ENCODE measurements at regions not wholly inside any gene's neighbourhood (a gene's known extent, or its start where the extent isn't known, plus 50 kb on each side); places are given as distances from the start of the nearest gene placed in this dataset.

DNA sequence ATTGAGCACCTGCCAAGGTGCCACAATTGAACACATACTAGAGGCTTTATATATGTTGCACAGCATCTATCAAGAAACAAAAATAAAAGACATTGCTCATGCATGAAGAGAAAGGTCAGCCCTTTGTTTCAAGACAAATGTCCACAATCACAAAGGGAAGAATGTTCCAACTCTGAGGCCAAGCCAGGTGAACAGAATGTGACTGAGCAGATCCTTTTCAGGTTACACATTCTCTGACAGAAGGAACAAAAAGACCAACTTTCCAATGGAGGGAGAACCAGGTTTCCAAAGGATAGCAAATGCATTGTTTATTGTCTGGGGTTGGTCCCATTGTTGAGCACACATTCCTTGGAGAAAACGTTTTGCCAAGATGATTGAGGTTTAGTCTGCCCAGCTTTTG is 50.2 kb upstream of the FAM174B start:
- DNase-seq (ENCODE audit: insufficient read length, low spot score), result no peak
- TF ChIP-seq POLR2A (IDR thresholded peaks at IDR 0.05; ENCODE audit: low read depth, low read length), result no peak
- FAIRE-seq, result no peak

DNA sequence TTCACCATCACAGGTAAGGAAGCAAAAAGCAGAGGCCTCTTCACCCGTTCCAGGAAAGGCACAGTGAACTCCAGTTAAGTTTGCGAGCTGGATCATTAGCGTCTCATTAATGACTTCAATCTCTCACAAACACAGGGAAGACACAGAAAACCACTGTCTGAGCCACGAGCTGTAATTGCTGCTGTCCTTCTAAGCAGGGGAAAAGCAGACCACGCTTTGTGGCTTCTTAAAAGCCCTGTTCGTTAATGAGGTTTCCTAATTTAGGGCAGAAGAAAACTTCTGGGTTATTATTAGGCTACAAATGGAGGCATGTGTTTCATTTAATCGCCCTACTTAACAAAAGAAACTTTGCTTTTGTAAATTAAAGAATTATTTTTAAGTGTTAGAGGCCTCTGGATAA is 50.6 kb upstream of the FAM174B start:
- DNase-seq (ENCODE audit: insufficient read length, low spot score), result no peak
- no peak for FAIRE-seq
- TF ChIP-seq POLR2A (IDR thresholded peaks at IDR 0.05; ENCODE audit: low read depth, low read length), result no peak

DNA sequence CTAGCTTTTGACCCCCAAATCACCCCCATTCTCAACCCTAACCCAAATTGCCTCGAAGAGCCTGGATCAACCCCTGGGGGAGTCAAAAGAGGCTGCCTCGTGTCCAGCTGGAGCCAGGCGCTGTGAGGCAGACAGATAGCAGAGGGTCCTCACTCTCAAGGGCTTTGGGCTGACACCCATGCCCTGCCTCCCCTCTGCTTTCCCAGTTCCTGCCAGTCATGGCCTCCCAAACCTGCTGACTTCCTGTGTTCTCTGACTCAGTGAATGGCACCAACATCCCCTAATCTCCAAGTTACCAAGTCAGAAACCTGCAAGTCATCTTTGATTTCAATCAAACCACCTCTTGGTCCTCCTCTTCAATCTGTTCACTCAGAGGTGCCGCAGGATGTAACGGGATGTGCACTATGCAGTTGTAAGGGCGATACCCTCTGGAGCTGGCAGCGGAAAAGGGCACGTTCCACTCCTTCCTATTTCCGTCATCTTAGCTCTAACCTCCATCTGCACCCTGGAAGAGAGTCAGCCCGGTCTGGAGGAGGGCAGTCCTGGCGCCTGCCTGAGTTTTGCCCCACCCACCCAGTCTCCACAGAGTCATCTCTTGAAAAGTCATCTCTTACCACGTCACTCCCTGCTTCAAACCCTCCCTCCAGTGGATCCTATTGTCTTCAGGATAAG is 52.4 kb upstream of the FAM174B start:
- no peak for TF ChIP-seq POLR2A (IDR thresholded peaks at IDR 0.05; ENCODE audit: low read depth, low read length)
- no peak for FAIRE-seq
- no peak for DNase-seq (ENCODE audit: insufficient read length, low spot score)

DNA sequence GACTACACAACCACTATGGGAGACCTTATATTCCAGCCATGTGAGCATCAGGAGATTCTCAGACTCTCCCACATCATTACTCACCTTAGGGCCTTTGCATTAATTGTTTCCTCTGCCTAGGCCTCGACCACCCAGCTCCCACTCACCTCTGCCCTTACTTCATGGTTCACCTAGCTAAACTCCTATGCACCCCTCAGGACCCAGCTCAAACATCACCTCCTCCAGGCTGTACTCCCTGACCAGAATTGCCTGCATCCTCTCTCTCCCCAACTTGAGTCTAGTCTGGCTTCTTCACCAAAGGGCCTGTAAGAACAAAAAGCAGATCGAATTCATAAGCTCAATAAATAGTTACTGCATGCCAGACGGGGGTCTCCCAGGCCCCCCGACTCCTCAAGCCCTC is 53.1 kb upstream of the FAM174B start:
- no peak for DNase-seq (ENCODE audit: insufficient read length, low spot score)
- no peak for TF ChIP-seq POLR2A (IDR thresholded peaks at IDR 0.05; ENCODE audit: low read depth, low read length)
- no peak for FAIRE-seq

DNA sequence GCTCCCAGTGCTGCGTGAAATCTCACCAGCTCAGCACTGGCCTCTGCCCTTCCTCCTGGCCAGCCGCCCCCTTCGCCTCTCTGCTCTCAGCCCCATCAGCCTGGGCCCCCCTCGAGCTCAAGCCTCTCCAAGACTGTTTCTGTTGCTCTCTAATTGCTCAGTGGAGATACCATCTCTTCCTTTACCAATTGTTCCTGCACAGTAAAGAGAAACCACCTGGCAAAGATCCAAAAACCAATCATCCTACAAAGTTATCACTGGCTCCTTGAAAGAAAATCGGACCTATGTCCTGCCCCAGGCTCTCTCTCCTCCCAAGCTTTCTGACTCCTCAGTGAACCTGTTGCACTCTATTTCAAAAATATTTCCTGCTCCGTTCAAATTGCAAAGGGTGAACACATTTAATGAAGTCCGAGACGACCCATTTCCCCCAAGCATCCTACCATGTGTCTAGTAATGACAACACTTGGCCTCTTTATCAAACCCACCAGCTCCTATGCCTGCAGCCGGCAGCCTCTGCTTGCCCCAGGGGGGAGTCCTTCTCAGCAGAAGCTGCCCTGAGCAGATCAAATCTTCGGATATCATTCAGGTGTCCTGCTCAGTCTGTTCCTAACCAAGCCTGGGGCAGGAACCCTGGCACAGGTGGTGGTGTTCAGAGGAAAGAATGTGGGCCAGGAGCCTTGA is 53.7 kb upstream of the FAM174B start:
- no peak for TF ChIP-seq POLR2A (IDR thresholded peaks at IDR 0.05; ENCODE audit: low read depth, low read length)
- no peak for DNase-seq (ENCODE audit: insufficient read length, low spot score)
- no peak for FAIRE-seq

DNA sequence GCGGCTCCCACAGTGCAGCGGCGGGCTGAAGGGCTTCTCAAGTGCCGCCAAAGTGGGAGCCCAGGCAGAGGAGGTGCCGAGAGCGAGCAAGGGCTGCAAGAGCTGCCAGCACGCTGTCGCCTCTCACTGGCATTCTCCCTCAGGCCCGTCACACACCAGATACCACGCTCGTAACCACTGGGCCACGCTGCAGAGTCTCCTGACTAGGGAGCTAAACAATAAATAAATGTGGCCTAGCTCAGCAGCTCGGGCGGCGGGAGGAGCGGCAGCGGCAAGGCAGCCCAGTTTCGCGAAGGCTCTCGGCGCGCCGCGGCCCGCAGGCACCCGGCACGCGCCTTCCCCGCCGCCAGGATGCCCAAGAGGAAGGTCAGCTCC is 55.9 kb upstream of the FAM174B start:
- no peak for DNase-seq (ENCODE audit: insufficient read length, low spot score)
- no peak for TF ChIP-seq POLR2A (IDR thresholded peaks at IDR 0.05; ENCODE audit: low read depth, low read length)
- FAIRE-seq, result no peak

DNA sequence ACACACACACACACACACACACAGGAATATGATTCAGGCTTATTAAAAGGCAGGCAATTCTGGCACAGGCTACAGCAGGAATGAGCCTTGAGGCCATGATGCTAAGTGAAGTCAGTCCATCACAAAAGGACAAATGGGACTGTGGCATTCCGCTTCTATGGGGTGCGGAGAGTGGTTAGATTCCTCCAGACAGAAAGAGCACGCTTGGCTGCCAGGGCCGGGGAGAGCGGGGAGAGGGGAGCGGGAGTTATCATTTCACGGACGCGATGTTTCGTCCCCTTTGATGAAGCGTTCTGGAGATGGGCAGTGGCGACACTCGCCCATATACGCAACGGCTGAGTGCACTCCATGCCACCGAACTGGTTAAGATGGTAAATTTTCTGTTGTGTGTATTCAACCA is 58.5 kb upstream of the FAM174B start:
- DNase-seq (ENCODE audit: insufficient read length, low spot score) (no peak), FAIRE-seq (no peak)
- TF ChIP-seq POLR2A (IDR thresholded peaks at IDR 0.05; ENCODE audit: low read depth, low read length), result no peak

DNA sequence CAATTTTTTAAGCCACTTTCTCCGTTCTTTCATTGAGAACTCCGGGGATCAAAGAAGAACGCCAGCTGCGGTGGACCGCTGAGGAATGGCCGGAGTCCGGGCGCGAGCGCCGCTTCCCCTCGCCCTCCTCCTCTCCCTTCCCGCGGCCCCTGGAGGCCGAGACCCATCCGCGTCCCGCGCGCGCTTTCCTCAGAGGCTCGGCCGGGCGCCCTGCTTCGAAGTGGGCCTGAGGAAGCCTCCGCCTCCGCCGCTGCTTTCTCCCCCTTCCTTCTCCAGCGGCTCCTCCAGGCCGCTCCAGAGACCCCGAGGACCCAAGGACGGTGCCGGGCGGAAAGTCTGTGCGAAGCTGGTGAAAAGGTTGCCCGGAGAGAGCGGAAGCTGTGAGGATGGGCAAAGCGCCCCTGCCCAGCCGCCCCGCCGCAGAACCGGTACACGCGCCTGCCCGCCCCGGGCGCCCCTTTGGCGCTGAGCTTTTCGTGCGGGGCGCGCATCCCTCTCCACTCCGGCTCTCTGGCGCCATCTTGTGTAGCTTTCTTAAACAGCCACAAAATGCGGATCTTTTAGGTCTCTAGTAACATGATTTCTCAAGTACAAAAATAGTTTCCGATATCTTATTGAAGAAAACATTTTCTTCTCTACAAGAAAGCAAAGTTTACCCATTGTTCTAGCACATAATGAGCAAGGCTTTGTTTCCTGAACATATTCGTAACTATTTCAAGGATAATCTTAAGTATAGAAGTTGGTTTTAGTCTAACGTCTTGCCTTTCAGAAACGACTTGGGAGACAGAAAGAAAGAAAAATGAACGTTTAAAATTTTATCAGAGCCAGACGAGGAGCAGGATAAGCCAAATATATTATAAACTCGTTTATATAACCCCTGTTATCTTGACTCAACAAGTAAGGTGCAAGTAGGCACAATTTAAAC is 59.2 kb upstream of the FAM174B start:
- FAIRE-seq (no peak), DNase-seq (ENCODE audit: insufficient read length, low spot score) (peak; percentile 43)
- TF ChIP-seq POLR2A (IDR thresholded peaks at IDR 0.05; ENCODE audit: low read depth, low read length), result no peak

DNA sequence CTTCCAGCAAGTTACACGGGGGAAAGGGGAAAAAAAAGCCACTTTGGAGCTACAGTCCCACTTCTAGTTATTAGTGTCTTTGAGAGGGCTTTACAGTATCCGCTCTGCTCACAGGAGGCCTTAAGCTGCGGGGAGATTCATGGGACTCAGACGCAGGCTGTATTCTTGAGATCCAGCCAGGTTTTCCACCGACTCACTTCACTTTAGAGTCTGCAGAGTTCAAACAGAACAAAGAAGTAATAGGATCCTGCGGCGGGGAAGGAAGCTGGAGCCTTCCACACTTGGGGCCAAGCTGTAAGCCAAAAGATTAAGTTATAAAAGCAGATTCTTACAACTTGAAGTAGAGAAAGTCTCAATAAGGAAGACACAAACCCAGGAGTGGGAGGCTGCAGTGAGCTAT is 60.2 kb upstream of the FAM174B start:
- TF ChIP-seq POLR2A (IDR thresholded peaks at IDR 0.05; ENCODE audit: low read depth, low read length), result no peak
- DNase-seq (ENCODE audit: insufficient read length, low spot score), result no peak
- no peak for FAIRE-seq

DNA sequence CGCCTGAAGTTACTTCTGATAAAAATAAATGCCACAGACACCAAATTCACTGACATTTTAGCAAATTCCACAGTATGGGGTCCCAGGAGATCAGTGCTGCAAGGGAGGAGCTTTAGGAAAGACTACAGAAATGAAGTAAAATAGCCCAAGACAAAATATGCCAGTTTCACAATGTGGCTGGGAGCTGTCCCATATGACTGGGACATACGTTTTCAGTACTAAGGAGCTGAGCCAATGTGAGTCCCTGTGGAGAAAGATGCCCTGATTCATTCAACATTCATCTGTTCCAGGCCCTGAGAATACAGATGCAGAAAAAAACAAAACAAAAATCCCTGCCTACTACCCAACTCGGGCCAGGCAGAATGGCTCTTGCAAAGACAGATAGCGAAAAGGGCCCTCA is 63.4 kb upstream of the FAM174B start:
- FAIRE-seq, result no peak
- DNase-seq (ENCODE audit: insufficient read length, low spot score), result no peak

DNA sequence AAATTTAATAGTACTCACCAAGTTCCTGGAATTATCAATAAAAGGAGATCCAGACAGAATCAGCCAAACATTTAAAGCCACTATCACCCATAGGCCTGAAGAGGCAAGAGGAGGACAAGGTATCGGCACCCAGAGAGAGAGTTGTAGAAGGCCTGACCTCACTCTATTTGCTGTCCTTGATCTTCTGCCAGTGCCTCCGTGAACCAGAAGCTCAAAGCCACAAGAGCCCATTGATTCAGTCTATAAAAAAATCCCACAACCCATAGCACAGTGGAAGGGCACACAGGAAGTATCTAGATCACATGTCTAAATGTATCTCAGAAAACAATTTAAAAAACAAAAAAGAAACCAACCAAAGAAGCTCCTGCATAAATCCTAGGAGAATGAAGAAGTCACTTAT is 68.6 kb upstream of the FAM174B start:
- FAIRE-seq (no peak), DNase-seq (ENCODE audit: insufficient read length, low spot score) (no peak)
- TF ChIP-seq POLR2A (IDR thresholded peaks at IDR 0.05; ENCODE audit: low read depth, low read length), result no peak

More for the DNA sequence above, 63.4 kb upstream of the FAM174B start:
- no peak for TF ChIP-seq POLR2A (IDR thresholded peaks at IDR 0.05; ENCODE audit: low read depth, low read length)

DNA sequence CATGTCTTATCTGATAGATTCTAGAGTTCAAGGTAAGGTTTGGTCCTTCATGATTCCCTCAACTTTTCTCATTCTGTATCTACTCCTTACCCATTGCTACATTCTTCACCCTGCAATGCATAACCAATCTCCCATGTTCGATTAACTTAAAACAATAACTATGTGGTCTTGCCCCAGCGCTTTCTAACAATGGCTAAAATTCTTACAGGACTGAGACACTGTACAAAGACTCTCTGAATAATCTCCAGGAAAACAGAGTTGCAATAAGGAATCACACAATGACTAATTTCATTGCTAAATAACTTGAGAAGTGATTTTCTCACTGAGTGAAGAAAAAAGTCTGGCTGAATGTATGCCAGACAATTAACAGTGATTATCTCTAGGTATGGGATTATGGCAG is 69.6 kb upstream of the FAM174B start:
- DNase-seq (ENCODE audit: insufficient read length, low spot score) (no peak), FAIRE-seq (no peak)
- no peak for TF ChIP-seq POLR2A (IDR thresholded peaks at IDR 0.05; ENCODE audit: low read depth, low read length)

DNA sequence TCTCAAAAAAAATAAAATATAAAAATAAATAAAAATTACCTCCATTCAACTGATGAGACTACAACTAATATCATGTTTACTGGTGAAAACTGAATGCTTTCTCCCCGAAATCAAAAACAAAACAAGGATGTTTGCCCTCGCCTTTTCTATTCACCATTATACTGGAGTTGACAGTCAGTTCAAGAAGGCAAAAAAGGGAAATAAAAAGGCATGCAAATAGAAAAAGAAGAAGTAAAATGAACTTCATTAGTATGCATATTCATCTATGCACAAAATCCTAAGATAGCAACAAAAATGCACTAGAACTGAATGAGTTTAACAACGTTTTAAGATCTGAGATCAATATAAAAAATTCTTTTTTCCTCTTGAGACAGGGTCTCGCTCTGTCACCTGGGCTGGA is 72.7 kb upstream of the FAM174B start:
- no peak for TF ChIP-seq POLR2A (IDR thresholded peaks at IDR 0.05; ENCODE audit: low read depth, low read length)
- DNase-seq (ENCODE audit: insufficient read length, low spot score) (no peak), FAIRE-seq (no peak)

DNA sequence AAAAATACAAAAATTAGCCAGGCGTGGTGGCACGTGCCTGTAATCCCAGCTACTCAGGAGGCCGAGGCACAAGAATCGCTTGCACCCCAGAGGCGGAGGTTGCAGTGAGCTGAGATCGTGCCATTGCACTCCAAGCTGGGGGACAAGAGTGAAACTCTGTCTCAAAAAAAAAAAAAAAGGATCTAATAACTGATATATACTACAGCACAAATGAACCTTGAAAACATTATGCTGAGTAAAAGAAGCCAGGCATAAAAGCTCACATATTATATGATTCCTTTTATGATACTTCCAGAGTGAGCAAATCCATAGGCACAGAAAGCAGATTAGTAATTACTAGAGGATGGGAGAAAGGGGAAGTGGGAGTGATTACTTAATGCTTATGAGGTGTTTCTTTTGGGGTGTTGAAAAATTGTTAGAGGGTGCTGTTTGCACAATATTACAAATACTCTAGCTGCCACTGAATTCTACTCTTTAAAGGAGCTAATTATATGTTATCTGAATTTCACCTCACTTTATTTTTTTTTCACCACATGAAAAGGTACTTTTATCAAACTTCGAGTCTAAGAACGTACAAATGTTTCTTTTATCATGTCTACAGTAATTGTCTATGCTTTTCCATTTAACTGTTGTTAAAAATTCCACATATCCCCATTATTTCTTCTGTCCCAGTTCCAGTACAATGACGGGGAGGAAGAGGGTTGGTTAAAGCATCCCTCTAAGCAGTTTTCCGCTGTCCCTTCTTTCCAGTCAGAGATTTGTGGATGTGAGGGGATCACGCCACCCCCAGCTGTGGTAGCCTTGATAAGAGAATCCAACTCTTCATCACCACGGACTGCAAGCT is 77.7 kb upstream of the FAM174B start:
- DNase-seq (ENCODE audit: insufficient read length, low spot score), result no peak
- no peak for FAIRE-seq
- TF ChIP-seq POLR2A (IDR thresholded peaks at IDR 0.05; ENCODE audit: low read depth, low read length), result no peak
